ENCODE measurements at regions not wholly inside any gene's neighbourhood (a gene's known extent, or its start where the extent isn't known, plus 50 kb on each side); places are given as distances from the start of the nearest gene placed in this dataset.

DNA sequence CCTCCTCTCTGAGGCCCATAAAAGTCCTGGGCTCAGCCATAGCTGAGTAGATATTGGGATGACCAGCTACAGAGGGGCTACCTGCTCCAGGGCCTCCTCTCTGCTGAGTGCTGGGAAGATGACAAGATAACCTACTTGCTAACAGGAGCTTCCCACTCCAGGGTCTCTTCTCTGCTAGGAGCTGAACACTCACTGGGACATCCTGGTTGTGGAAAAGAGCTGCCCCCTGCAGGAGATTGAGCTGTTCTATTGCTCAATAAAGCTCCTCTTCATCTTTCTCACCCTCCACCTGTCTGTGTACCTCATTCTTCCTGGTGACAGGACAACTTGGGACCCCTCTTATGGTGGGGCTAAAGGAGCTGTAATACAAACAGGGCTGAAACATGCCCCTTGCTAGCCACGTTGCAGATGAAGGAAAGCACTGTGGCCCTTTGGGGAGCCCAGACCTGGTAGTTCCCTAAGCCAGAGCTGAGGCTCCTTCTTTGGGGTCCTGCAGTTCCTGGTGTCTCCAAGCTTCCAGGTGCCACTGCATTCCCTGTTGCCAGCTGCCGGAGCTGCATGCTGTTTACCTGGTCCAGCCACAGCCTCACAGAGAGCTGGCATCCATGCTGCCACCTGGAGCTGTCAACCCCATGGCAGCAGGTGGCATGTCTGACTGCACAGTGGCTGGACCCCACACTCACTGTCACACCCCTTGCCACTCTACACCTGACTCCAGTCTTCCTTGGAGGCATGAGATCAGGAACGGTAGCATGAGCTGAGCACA lies 598.5 kb upstream of the LMO3 start:
- no peak for DNase-seq (ENCODE audit: low read depth)
- no peak overlapping the region for H3K4me3 ChIP-seq (ENCODE audit: low read depth, low read length)
- TF ChIP-seq, protein P1, sequence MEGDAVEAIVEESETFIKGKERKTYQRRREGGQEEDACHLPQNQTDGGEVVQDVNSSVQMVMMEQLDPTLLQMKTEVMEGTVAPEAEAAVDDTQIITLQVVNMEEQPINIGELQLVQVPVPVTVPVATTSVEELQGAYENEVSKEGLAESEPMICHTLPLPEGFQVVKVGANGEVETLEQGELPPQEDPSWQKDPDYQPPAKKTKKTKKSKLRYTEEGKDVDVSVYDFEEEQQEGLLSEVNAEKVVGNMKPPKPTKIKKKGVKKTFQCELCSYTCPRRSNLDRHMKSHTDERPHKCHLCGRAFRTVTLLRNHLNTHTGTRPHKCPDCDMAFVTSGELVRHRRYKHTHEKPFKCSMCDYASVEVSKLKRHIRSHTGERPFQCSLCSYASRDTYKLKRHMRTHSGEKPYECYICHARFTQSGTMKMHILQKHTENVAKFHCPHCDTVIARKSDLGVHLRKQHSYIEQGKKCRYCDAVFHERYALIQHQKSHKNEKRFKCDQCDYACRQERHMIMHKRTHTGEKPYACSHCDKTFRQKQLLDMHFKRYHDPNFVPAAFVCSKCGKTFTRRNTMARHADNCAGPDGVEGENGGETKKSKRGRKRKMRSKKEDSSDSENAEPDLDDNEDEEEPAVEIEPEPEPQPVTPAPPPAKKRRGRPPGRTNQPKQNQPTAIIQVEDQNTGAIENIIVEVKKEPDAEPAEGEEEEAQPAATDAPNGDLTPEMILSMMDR (IDR thresholded peaks at IDR 0.05; ENCODE audit: insufficient read depth, low read depth, low read length) = no peak

- no peak overlapping the region for H3K4me3 ChIP-seq (ENCODE audit: low read depth, low read length)
- DNase-seq (ENCODE audit: low read depth) = no peak
- TF ChIP-seq, protein P1 (IDR thresholded peaks at IDR 0.05; ENCODE audit: insufficient read depth, low read depth, low read length) = no peak
These were observed 597.5 kb upstream of the LMO3 start for GRCh38 chr12:17203497-17203896.

- no peak overlapping the region for H3K4me3 ChIP-seq (ENCODE audit: low read depth, low read length)
- TF ChIP-seq, protein P1 (IDR thresholded peaks at IDR 0.05; ENCODE audit: insufficient read depth, low read depth, low read length) = no peak
- no peak for DNase-seq (ENCODE audit: low read depth)
These were observed 592.0 kb upstream of the LMO3 start for GRCh38 chr12:17197971-17198370.

GRCh38 chr12:17192721-17193120 lies 586.8 kb upstream of the LMO3 start:
- no peak for DNase-seq (ENCODE audit: low read depth)
- H3K4me3 ChIP-seq (ENCODE audit: low read depth, low read length) = no peak overlapping the region
- TF ChIP-seq, protein P1 (IDR thresholded peaks at IDR 0.05; ENCODE audit: insufficient read depth, low read depth, low read length) = no peak

DNA sequence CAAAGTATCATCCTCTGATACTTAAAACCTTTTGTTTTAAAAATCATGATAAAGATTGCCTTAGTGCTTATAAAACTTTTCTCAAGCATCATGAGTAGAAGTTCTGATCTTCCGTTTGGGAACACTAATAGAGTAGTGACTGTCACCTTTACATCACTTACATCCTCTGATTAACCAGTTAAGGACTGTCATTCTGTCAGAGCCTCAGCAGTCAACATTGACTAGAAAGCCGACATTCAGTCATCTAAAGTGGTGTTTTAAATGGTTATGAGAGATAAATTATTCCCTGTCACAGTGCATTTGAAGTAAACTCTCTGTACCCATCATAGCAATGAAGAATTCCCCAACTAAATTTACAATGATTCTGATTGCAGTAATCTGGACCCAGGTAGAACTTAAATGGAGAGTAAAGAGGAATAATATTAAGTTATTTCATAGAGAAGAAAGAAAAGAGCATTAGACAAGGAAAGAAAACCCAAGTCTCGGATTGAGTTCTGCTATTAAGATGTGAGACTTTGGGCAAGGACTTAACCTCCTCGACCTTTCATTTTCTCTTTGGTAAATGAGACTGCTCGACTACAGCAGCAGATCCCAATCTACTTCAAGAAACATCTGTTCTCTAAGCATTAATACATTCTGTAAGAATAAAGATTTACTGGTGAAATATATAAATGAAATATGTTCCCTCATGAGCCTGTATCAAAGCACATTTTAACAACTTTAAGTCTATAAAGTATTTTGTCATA lies 563.9 kb upstream of the LMO3 start:
- no peak for DNase-seq (ENCODE audit: low read depth)
- TF ChIP-seq, protein P1 (IDR thresholded peaks at IDR 0.05; ENCODE audit: insufficient read depth, low read depth, low read length) = no peak
- H3K4me3 ChIP-seq (ENCODE audit: low read depth, low read length) = no peak overlapping the region

DNA sequence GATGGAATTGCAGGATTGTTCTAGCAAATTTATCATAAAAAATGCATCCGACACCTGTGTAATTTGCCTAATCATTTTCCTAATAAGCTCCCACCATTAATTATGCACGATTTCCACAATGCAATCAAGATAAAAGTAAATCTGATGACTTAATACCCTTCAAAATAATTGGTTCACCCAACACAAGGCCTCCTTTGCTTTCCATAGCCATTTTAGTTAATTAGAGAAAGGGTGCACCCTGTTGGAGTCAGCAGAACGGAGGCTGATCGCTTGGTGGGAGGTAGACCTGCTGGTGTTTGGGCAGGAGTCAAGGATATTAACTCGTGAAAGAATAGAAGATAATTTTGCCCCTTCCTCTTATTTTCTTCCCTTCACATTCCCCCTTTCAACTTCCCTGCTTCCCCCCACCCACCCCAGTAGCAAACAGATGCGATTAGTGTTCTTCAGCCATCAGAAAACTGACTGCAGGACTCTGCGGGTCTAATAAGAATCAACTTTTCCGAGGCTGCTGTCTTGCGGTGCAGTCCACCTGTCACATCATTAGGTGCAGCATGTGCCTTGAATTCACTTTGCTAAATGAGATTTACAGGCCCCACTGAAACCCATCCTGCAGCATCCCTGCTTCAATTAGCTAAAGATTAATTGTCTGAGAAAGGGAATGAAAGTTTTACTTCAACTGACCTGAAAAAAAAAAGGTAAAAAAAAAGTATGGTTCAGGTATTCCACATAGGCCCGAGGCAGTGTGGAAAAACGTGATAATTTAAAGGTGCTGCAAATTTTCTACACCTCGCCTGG lies 553.7 kb upstream of the LMO3 start:
- no peak overlapping the region for H3K4me3 ChIP-seq (ENCODE audit: low read depth, low read length)
- TF ChIP-seq, protein P1 (IDR thresholded peaks at IDR 0.05; ENCODE audit: insufficient read depth, low read depth, low read length) = no peak
- no peak for DNase-seq (ENCODE audit: low read depth)

All from fibroblast of villous mesenchyme (primary cell).